H1 (cell line): ENCODE measurements at regions not wholly inside any gene's neighbourhood (a gene's known extent, or its start where the extent isn't known, plus 50 kb on each side); places are given as distances from the start of the nearest gene placed in this dataset.

Experiments used
- CTCF ChIA-PET: fragments of 300-600 bp; sonication (Branson Sonifier 250); formaldehyde crosslinking; loops from one replicate; lab custom pipeline; 2021; ENCODE audit not compliant: partially characterized antibody; lab: Charles Lee
- POLR2A ChIA-PET: fragments of 300-600 bp; sonication (Branson Sonifier 250); formaldehyde crosslinking; loops from one replicate; lab custom pipeline; 2021; ENCODE audit warnings: inconsistent platforms; ENCODE audit not compliant: partially characterized antibody; lab: Charles Lee
- DNase-seq, 2 experiments: peaks; one replicate each; pipeline versions ENCODE4 v3.0.0 to v3.0.0-alpha.2; 2010 to 2022; ENCODE audit warnings: low spot score in 2 of 2, low read depth in 1 of 2, mixed read lengths in 1 of 2
- FAIRE-seq: peaks from 2 replicates; lab custom pipeline; 2011; peaks lifted over from hg19 to GRCh38; lab: Jason Lieb, UNC
- H2AFZ ChIP-seq: 2 replicates; pipeline ENCODE4 v1.8.1; 2012; ENCODE audit warnings: low read length, inconsistent platforms
- H2AK5ac ChIP-seq: 2 replicates; pipeline ENCODE4 v1.6.1; 2013; ENCODE audit warnings: low read depth, low read length
- H2BK120ac ChIP-seq: replicated peaks from 2 replicates; pipeline ENCODE3; 2013; ENCODE audit warnings: low read depth, low read length, inconsistent platforms
- H2BK12ac ChIP-seq: 2 replicates; pipeline ENCODE4 v1.6.1; 2013; ENCODE audit warnings: low read depth, low read length
- H2BK15ac ChIP-seq: 2 replicates; pipeline ENCODE4 v1.6.1; 2013; ENCODE audit warnings: low read length
- H2BK20ac ChIP-seq: 2 replicates; pipeline ENCODE4 v1.6.1; 2013; ENCODE audit warnings: low read length
- H2BK5ac ChIP-seq: 2 replicates; pipeline ENCODE4 v1.6.1; 2013; ENCODE audit warnings: low read depth, low read length
- H3K14ac ChIP-seq: 2 replicates; pipeline ENCODE4 v1.6.1; 2013; ENCODE audit warnings: inconsistent platforms; ENCODE audit not compliant: insufficient read length
- H3K18ac ChIP-seq: 2 replicates; pipeline ENCODE4 v1.6.1; 2013; ENCODE audit warnings: low read length; ENCODE audit errors: extremely low read depth
- H3K23ac ChIP-seq: 2 replicates; pipeline ENCODE4 v1.6.1; 2013; ENCODE audit warnings: inconsistent platforms; ENCODE audit not compliant: insufficient read length
- H3K23me2 ChIP-seq: 2 replicates; pipeline ENCODE4 v1.6.1; 2013; ENCODE audit warnings: low read depth, low read length
- H3K27ac ChIP-seq: 2 replicates; pipeline ENCODE4 v1.6.1; 2011; ENCODE audit warnings: low read depth, low read length, inconsistent platforms
- H3K27me3 ChIP-seq, 4 experiments: replicated peaks in 1 of 4; 1 replicate in 1 of 4; 2 replicates in 3 of 4; pipeline versions ENCODE4 v1.6.1 to v1.8.1; 2011 to 2013; ENCODE audit warnings: low read length in 3 of 4, mild to moderate bottlenecking in 3 of 4, inconsistent platforms in 2 of 4, mixed read lengths in 2 of 4, moderate library complexity in 1 of 4; ENCODE audit not compliant: control insufficient read depth in 3 of 4, insufficient read depth in 3 of 4; ENCODE audit errors: extremely low read depth in 1 of 4
- H3K36me3 ChIP-seq, 4 experiments: 2 replicates each; pipeline versions ENCODE4 v1.6.1 to v1.8.1; 2011 to 2013; ENCODE audit warnings: mild to moderate bottlenecking in 4 of 4, low read length in 3 of 4, moderate library complexity in 2 of 4, control low read depth in 1 of 4, inconsistent platforms in 1 of 4; ENCODE audit not compliant: insufficient read depth in 4 of 4, control insufficient read depth in 2 of 4
- H3K4ac ChIP-seq: replicated peaks from 2 replicates; pipeline ENCODE3; 2013; ENCODE audit warnings: low read length, low read depth, mixed read lengths, inconsistent platforms; ENCODE audit not compliant: insufficient read length
- H3K4me1 ChIP-seq, 4 experiments: replicated peaks in 1 of 4; 1 replicate in 1 of 4; 2 replicates in 3 of 4; pipeline versions ENCODE4 v1.6.1 to v1.8.1; 2011 to 2013; ENCODE audit warnings: low read length in 3 of 4, inconsistent platforms in 2 of 4, mixed read lengths in 1 of 4; ENCODE audit not compliant: insufficient read depth in 4 of 4, control insufficient read depth in 3 of 4
- H3K4me2 ChIP-seq, 2 experiments: 2 replicates each; pipeline versions ENCODE4 v1.6.1 to v1.8.1; 2011 to 2013; ENCODE audit warnings: low read depth in 2 of 2, low read length in 2 of 2, control low read depth in 1 of 2, inconsistent platforms in 1 of 2, mild to moderate bottlenecking in 1 of 2; ENCODE audit not compliant: insufficient read depth in 1 of 2
- H3K4me3 ChIP-seq, 4 experiments: fragments of 200-600, 300-600 bp in 1 of 4; sonication (generic), shearing (Covaris generic), sonication (Bioruptor Twin) in 1 of 4; 2 replicates each; pipeline versions ENCODE4 v1.5.1 to v1.8.1; 2011 to 2016; ENCODE audit warnings: low read length in 4 of 4, low read depth in 3 of 4, control low read depth in 2 of 4, inconsistent platforms in 2 of 4, mild to moderate bottlenecking in 2 of 4, mixed read lengths in 1 of 4, moderate library complexity in 1 of 4; ENCODE audit not compliant: insufficient read depth in 2 of 4; ENCODE audit errors: extremely low read depth in 1 of 4
- H3K56ac ChIP-seq: replicated peaks from 2 replicates; pipeline ENCODE3; 2013; ENCODE audit warnings: low read depth, mild to moderate bottlenecking, mixed read lengths, low read length, inconsistent platforms; ENCODE audit not compliant: insufficient read length
- H3K79me1 ChIP-seq: 2 replicates; pipeline ENCODE4 v1.6.1; 2013; ENCODE audit warnings: low read depth, low read length, control low read depth
- H3K79me2 ChIP-seq, 2 experiments: 2 replicates each; pipeline versions ENCODE4 v1.6.1 to v1.8.1; 2012 to 2013; ENCODE audit warnings: low read length in 2 of 2, mild to moderate bottlenecking in 2 of 2, inconsistent platforms in 1 of 2; ENCODE audit not compliant: insufficient read depth in 2 of 2, control insufficient read depth in 1 of 2
- H3K9ac ChIP-seq, 4 experiments: replicated peaks in 1 of 4; 1 replicate in 1 of 4; 2 replicates in 3 of 4; pipeline versions ENCODE4 v1.6.1 to v1.8.1; 2011 to 2013; ENCODE audit warnings: low read depth in 3 of 4, low read length in 3 of 4, control low read depth in 2 of 4, mild to moderate bottlenecking in 2 of 4, moderate library complexity in 2 of 4, inconsistent platforms in 1 of 4; ENCODE audit errors: extremely low read depth in 1 of 4
- H3K9me3 ChIP-seq, 2 experiments: 2 replicates each; pipeline versions ENCODE4 v1.6.1 to v1.8.1; 2012 to 2013; ENCODE audit warnings: mild to moderate bottlenecking in 2 of 2, moderate library complexity in 2 of 2, control low read depth in 1 of 2, inconsistent platforms in 1 of 2, low read depth in 1 of 2, low read length in 1 of 2, mixed read lengths in 1 of 2; ENCODE audit not compliant: insufficient read depth in 2 of 2
- H4K20me1 ChIP-seq, 2 experiments: replicated peaks in 1 of 2; 2 replicates each; pipeline versions ENCODE3 to v1.8.1; 2011 to 2013; ENCODE audit warnings: inconsistent platforms in 2 of 2, low read length in 2 of 2, mild to moderate bottlenecking in 1 of 2; ENCODE audit not compliant: insufficient read depth in 2 of 2, control insufficient read depth in 1 of 2
- H4K5ac ChIP-seq: 2 replicates; pipeline ENCODE4 v1.6.1; 2013; ENCODE audit warnings: low read length, low read depth, mixed read lengths, inconsistent platforms; ENCODE audit not compliant: insufficient read length
- H4K8ac ChIP-seq: 2 replicates; pipeline ENCODE4 v1.8.0; 2013; ENCODE audit warnings: mild to moderate bottlenecking, moderate library complexity, low read length, inconsistent platforms; ENCODE audit not compliant: insufficient read depth; ENCODE audit errors: extremely low read depth
- H4K91ac ChIP-seq: replicated peaks from 2 replicates; pipeline ENCODE3; 2013; ENCODE audit warnings: low read length, mixed read lengths, inconsistent platforms; ENCODE audit not compliant: insufficient read length
- CEBPB ChIP-seq: IDR thresholded peaks from 2 replicates; pipeline ENCODE4 v1.6.1; 2012; ENCODE audit warnings: low read depth, low read length
- CHD2 ChIP-seq: IDR thresholded peaks from 2 replicates; pipeline ENCODE4 v1.6.1; 2012; ENCODE audit warnings: low read length, improper control_type of control experiment
- HDAC2 ChIP-seq, 2 experiments: fragments of 300-600 bp in 1 of 2; sonication (generic) in 1 of 2; IDR thresholded peaks; 2 replicates each; pipeline ENCODE4 v1.6.1; 2011 to 2012; ENCODE audit warnings: low read depth in 2 of 2, low read length in 2 of 2, mild to moderate bottlenecking in 2 of 2, moderate library complexity in 2 of 2, borderline replicate concordance in 1 of 2, inconsistent platforms in 1 of 2
- KDM4A ChIP-seq: IDR thresholded peaks from one replicate; pipeline ENCODE4 v1.7.1; 2012; ENCODE audit warnings: low read depth, mild to moderate bottlenecking, moderate library complexity, low read length, inconsistent platforms; ENCODE audit not compliant: severe bottlenecking
- NANOG ChIP-seq: IDR thresholded peaks from 2 replicates; pipeline ENCODE4 v1.6.1; 2011; ENCODE audit warnings: low read length, low read depth, mild to moderate bottlenecking, inconsistent platforms; ENCODE audit not compliant: insufficient read depth, poor library complexity, severe bottlenecking
- NRF1 ChIP-seq: IDR thresholded peaks from 2 replicates; pipeline ENCODE4 v1.6.1; 2011; ENCODE audit warnings: mild to moderate bottlenecking, low read depth, low read length, improper control_type of control experiment
- POU5F1 ChIP-seq: IDR thresholded peaks from 2 replicates; pipeline ENCODE4 v1.6.1; 2011; ENCODE audit warnings: low read depth, mild to moderate bottlenecking, low read length, moderate library complexity
- RAD21 ChIP-seq, 2 experiments: IDR thresholded peaks in 1 of 2; conservative IDR thresholded peaks in 1 of 2; 2 replicates each; pipeline ENCODE4 v1.6.1; 2011; ENCODE audit warnings: low read depth in 2 of 2, low read length in 2 of 2, improper control_type of control experiment in 1 of 2, inconsistent platforms in 1 of 2, mild to moderate bottlenecking in 1 of 2, moderate library complexity in 1 of 2
- RBBP5 ChIP-seq: IDR thresholded peaks from 2 replicates; pipeline ENCODE4 v1.7.1; 2012; ENCODE audit warnings: low read depth, mild to moderate bottlenecking, inconsistent platforms, low read length, moderate library complexity, borderline replicate concordance
- SP1 ChIP-seq: IDR thresholded peaks from 2 replicates; pipeline ENCODE4 v1.6.1; 2011; ENCODE audit warnings: low read depth, low read length
- SP4 ChIP-seq: IDR thresholded peaks from 2 replicates; pipeline ENCODE4 v1.6.1; 2012; ENCODE audit warnings: low read length, inconsistent platforms
- TBP ChIP-seq: IDR thresholded peaks from 2 replicates; pipeline ENCODE4 v1.6.1; 2011; ENCODE audit warnings: low read depth, low read length, improper control_type of control experiment
- TCF12 ChIP-seq: IDR thresholded peaks from 2 replicates; pipeline ENCODE4 v1.6.1; 2011; ENCODE audit warnings: low read depth, mild to moderate bottlenecking, low read length
- WGBS, 2 experiments: shearing (Covaris generic) in 1 of 2; methylation state at CpG; one replicate each; pipeline versions ENCODE4 v1.1.6 to v1.1.7; 2013 to 2015; ENCODE audit warnings: low lambda C conversion rate in 2 of 2, mixed read lengths in 2 of 2, inconsistent platforms in 1 of 2, low coverage in 1 of 2, missing lambda C conversion rate in 1 of 2; ENCODE audit not compliant: insufficient replicate concordance in 2 of 2, insufficient coverage in 1 of 2, insufficient read length in 1 of 2; ENCODE audit errors: extremely low coverage in 1 of 2, missing lambda C conversion rate in 1 of 2; 5-methylcytosine and 5-hydroxymethylcytosine counted together
- TF ChIP-seq, protein P1 (sequence below): IDR thresholded peaks from 2 replicates; pipeline ENCODE4 v1.6.1; 2012; ENCODE audit warnings: inconsistent platforms

DNA sequence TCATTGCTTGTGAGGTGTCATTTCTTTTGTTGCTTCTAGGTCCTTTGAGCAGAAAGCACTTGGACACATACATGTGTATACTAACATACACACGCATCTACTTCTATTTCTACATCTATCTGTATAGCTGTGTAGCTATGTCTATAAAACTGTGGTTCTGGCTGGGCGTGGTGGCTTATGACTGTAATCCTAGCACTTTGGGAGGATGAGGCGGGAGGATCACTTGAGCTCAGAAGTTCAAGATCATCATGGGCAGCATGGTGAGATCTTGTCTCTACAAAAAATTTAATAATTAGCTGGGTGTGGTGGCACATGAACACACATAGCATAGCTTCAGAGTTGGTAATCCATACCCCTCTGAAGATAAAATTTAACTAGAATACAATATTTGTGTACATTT, 65.0 kb upstream of the MAGI1 start:
- FAIRE-seq, result no peak
- TF ChIP-seq, protein P1, sequence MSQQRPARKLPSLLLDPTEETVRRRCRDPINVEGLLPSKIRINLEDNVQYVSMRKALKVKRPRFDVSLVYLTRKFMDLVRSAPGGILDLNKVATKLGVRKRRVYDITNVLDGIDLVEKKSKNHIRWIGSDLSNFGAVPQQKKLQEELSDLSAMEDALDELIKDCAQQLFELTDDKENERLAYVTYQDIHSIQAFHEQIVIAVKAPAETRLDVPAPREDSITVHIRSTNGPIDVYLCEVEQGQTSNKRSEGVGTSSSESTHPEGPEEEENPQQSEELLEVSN, result no peak
- TF ChIP-seq NRF1 (no peak), CEBPB (no peak), NANOG (no peak), TCF12 (no peak), RBBP5 (no peak), SP4 (no peak), SP1 (no peak), HDAC2 (IDR thresholded peaks at IDR 0.05; ENCODE audit: borderline replicate concordance in 1 of 2, low read depth in 2 of 2, low read length in 2 of 2) (no peak), RAD21 (IDR thresholded peaks at IDR 0.05 in 1 of 2, conservative IDR thresholded peaks at IDR 0.05 in 1 of 2; ENCODE audit: low read depth in 2 of 2, low read length in 2 of 2) (no peak), KDM4A (no peak), TBP (no peak), CHD2 (no peak), POU5F1 (no peak)

More for the DNA sequence above, 65.0 kb upstream of the MAGI1 start:
- Histone ChIP-seq H2BK120ac (no peak overlapping the region), H2BK12ac (no peak overlapping the region), H3K23me2 (no peaks in the 10 kb centered on the region), H3K36me3 (no peaks in the 10 kb centered on the region), H3K9me3 (no peaks in the 10 kb centered on the region), H3K4me3 (no peak overlapping the region), H3K79me2 (no peaks in the 10 kb centered on the region), H2AFZ (no peak overlapping the region), H3K4ac (no peak overlapping the region), H3K23ac (no peak overlapping the region), H3K79me1 (no peaks in the 10 kb centered on the region), H3K27me3 (no peaks in the 10 kb centered on the region), H2BK20ac (no peak overlapping the region), H3K14ac (no peak overlapping the region), H3K4me2 (no peak overlapping the region), H4K5ac (no peak overlapping the region), H4K8ac (no peak overlapping the region), H3K56ac (no peak overlapping the region), H3K4me1 (peaks cover 0 to 5% (median 4%) of the 10 kb centered on the region in 4 experiments; a peak in 5 of 7 replicates), H2BK5ac (no peak overlapping the region), H4K20me1 (no peaks in the 10 kb centered on the region), H4K91ac (no peak overlapping the region), H3K27ac (no peak overlapping the region), H3K18ac (no peak overlapping the region), H2BK15ac (no peak overlapping the region), H2AK5ac (no peak overlapping the region; the same call in 1 of the 2 replicates), H3K9ac (no peak overlapping the region)
- CTCF ChIA-PET, result interaction anchor here (1.2 kb wide), 1 partner anchor 8 kb away, joined by 3 read pairs; no protein-coding TSS in a partner anchor
- DNase-seq, result no peak
- POLR2A ChIA-PET, result no interaction called here
- 89% methylated on average over 3 of the region's 3 CpGs; no CpG with 5 or more reads in 1 of the 2 experiments for WGBS, 2 experiments
